ENCODE measurements at regions not wholly inside any gene's neighbourhood (a gene's known extent, or its start where the extent isn't known, plus 50 kb on each side); places are given as distances from the start of the nearest gene placed in this dataset.

- TF ChIP-seq, protein P1, sequence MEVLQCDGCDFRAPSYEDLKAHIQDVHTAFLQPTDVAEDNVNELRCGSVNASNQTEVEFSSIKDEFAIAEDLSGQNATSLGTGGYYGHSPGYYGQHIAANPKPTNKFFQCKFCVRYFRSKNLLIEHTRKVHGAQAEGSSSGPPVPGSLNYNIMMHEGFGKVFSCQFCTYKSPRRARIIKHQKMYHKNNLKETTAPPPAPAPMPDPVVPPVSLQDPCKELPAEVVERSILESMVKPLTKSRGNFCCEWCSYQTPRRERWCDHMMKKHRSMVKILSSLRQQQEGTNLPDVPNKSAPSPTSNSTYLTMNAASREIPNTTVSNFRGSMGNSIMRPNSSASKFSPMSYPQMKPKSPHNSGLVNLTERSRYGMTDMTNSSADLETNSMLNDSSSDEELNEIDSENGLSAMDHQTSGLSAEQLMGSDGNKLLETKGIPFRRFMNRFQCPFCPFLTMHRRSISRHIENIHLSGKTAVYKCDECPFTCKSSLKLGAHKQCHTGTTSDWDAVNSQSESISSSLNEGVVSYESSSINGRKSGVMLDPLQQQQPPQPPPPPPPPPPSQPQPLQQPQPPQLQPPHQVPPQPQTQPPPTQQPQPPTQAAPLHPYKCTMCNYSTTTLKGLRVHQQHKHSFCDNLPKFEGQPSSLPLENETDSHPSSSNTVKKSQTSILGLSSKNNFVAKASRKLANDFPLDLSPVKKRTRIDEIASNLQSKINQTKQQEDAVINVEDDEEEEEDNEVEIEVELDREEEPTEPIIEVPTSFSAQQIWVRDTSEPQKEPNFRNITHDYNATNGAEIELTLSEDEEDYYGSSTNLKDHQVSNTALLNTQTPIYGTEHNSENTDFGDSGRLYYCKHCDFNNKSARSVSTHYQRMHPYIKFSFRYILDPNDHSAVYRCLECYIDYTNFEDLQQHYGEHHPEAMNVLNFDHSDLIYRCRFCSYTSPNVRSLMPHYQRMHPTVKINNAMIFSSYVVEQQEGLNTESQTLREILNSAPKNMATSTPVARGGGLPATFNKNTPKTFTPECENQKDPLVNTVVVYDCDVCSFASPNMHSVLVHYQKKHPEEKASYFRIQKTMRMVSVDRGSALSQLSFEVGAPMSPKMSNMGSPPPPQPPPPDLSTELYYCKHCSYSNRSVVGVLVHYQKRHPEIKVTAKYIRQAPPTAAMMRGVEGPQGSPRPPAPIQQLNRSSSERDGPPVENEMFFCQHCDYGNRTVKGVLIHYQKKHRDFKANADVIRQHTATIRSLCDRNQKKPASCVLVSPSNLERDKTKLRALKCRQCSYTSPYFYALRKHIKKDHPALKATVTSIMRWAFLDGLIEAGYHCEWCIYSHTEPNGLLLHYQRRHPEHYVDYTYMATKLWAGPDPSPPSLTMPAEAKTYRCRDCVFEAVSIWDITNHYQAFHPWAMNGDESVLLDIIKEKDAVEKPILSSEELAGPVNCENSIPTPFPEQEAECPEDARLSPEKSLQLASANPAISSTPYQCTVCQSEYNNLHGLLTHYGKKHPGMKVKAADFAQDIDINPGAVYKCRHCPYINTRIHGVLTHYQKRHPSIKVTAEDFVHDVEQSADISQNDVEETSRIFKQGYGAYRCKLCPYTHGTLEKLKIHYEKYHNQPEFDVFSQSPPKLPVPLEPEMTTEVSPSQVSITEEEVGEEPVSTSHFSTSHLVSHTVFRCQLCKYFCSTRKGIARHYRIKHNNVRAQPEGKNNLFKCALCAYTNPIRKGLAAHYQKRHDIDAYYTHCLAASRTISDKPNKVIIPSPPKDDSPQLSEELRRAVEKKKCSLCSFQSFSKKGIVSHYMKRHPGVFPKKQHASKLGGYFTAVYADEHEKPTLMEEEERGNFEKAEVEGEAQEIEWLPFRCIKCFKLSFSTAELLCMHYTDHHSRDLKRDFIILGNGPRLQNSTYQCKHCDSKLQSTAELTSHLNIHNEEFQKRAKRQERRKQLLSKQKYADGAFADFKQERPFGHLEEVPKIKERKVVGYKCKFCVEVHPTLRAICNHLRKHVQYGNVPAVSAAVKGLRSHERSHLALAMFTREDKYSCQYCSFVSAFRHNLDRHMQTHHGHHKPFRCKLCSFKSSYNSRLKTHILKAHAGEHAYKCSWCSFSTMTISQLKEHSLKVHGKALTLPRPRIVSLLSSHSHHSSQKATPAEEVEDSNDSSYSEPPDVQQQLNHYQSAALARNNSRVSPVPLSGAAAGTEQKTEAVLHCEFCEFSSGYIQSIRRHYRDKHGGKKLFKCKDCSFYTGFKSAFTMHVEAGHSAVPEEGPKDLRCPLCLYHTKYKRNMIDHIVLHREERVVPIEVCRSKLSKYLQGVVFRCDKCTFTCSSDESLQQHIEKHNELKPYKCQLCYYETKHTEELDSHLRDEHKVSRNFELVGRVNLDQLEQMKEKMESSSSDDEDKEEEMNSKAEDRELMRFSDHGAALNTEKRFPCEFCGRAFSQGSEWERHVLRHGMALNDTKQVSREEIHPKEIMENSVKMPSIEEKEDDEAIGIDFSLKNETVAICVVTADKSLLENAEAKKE (CRISPR knock-in tag; IDR thresholded peaks at IDR 0.05), result no peak
- TF ChIP-seq CREB1 (CRISPR knock-in tag; IDR thresholded peaks at IDR 0.05; ENCODE audit: low read depth), result no peak
- TF ChIP-seq ETS1 (IDR thresholded peaks at IDR 0.05), result no peak
- no peak for TF ChIP-seq REST (IDR thresholded peaks at IDR 0.05; ENCODE audit: unreplicated experiment)
- TF ChIP-seq STAT1 (IDR thresholded peaks at IDR 0.05; ENCODE audit: unreplicated experiment), result no peak
- TF ChIP-seq EZH2 (IDR thresholded peaks at IDR 0.05; ENCODE audit: low read depth, unreplicated experiment), result no peak
- TF ChIP-seq ZNF331 (CRISPR knock-in tag; IDR thresholded peaks at IDR 0.05; ENCODE audit: low read depth), result no peak
- TF ChIP-seq ZNF114 (CRISPR knock-in tag; IDR thresholded peaks at IDR 0.05), result no peak
- no peak for TF ChIP-seq POLR2AphosphoS5 (IDR thresholded peaks at IDR 0.05; ENCODE audit: low read depth)
Measured at GRCh38 chr3:30538791-30539190, 67.6 kb upstream of the TGFBR2 start (continued).

Data from GM23338 (cell line).